ENCODE measurements at regions not wholly inside any gene's neighbourhood (a gene's known extent, or its start where the extent isn't known, plus 50 kb on each side); places are given as distances from the start of the nearest gene placed in this dataset.
"Not testable (repeated sequence)": the region's sequence is repeated elsewhere in the genome, so short reads cannot be mapped to it uniquely, and the experiment has no call there.

DNA sequence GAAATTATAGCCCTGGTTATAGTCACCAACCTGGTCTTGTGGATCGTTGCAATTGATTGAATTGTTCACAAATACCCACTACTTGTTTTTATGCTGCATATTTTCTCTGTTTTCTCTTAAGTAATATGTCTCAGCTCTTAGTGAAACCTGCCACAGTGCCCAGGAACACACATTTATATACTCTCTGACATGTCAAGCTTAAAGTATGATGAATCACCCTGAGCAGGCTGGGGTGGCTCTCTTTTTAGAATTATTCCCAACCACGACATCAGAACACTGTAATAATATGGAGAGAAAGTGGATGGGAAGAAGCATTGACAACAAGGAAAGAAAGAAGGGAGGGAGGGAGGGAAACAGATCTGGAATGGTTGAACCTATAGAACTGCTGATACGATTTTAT, 72.8 kb upstream of the ZNF608 start:
- Histone ChIP-seq H3K4me3 (ENCODE audit: low read length in 2 of 2) (no peak overlapping the region), H3K4me1 (ENCODE audit: control insufficient read depth, insufficient read depth, low read length) (no peaks in the 10 kb centered on the region), H3K36me3 (ENCODE audit: control insufficient read depth in 2 of 2, insufficient read depth in 2 of 2, low read length in 2 of 2) (no peaks in the 10 kb centered on the region), H3K9me3 (ENCODE audit: control insufficient read depth in 2 of 2, low read length in 2 of 2) (no peaks in the 10 kb centered on the region), H3K9ac (ENCODE audit: low read length in 2 of 2) (no peak overlapping the region), H3K27me3 (ENCODE audit: control insufficient read depth in 1 of 2, insufficient read depth in 2 of 2, low read length in 2 of 2) (no peaks in the 10 kb centered on the region), H3K27ac (ENCODE audit: low read length) (no peak overlapping the region)

DNA sequence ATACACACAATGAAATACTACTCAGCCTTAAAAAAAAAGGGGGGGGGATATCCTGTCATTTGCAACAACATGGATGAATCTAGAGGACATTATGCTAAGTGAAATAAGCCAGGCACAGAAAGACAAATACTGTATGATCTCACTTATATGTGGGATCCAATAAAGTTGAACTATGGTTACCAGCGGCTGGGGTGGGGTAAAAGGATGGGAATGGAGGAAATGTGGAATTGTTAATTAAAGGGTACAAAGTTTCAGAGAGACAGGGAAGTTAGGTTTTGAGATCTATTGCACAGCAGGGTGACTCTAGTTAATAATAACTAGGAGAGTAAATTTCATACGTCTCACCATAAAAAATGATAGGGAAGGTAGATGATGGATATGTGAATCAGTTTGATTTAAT, 76.2 kb upstream of the ZNF608 start:
- Histone ChIP-seq H3K36me3 (ENCODE audit: control insufficient read depth in 2 of 2, insufficient read depth in 2 of 2, low read length in 2 of 2) (no peaks in the 10 kb centered on the region), H3K9me3 (ENCODE audit: control insufficient read depth in 2 of 2, low read length in 2 of 2) (no peaks in the 10 kb centered on the region), H3K27ac (ENCODE audit: low read length) (no peak overlapping the region), H3K27me3 (ENCODE audit: control insufficient read depth in 1 of 2, insufficient read depth in 2 of 2, low read length in 2 of 2) (no peaks in the 10 kb centered on the region), H3K4me1 (ENCODE audit: control insufficient read depth, insufficient read depth, low read length) (no peaks in the 10 kb centered on the region), H3K4me3 (ENCODE audit: low read length in 2 of 2) (no peak overlapping the region), H3K9ac (ENCODE audit: low read length in 2 of 2) (no peak overlapping the region)

DNA sequence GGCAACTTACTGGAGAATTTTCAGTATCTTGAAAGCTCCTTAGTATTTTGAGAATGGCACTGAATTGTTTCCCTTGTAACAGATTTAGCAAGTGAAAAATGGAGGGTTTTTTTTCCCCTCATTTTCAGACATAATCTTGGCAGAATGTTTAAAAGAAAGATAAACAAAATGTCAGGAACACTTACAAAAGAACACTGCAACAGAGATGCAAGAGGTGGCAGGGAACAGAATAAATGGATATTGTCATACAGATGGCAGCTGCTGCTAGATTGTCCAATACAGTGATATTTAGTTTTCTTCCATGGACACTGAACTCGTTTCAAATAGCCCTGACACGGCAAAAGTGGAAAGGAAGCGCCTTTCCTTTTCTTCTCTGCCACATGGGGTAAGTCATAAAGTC, 76.9 kb upstream of the ZNF608 start:
- H3K27me3 ChIP-seq (ENCODE audit: control insufficient read depth in 1 of 2, insufficient read depth in 2 of 2, low read length in 2 of 2), result no peaks in the 10 kb centered on the region
- H3K36me3 ChIP-seq (ENCODE audit: control insufficient read depth in 2 of 2, insufficient read depth in 2 of 2, low read length in 2 of 2), result no peaks in the 10 kb centered on the region
- no peaks in the 10 kb centered on the region for H3K4me1 ChIP-seq (ENCODE audit: control insufficient read depth, insufficient read depth, low read length)
- no peak overlapping the region for H3K27ac ChIP-seq (ENCODE audit: low read length)
- no peak overlapping the region for H3K4me3 ChIP-seq (ENCODE audit: low read length in 2 of 2)
- no peak overlapping the region for H3K9ac ChIP-seq (ENCODE audit: low read length in 2 of 2)
- H3K9me3 ChIP-seq (ENCODE audit: control insufficient read depth in 2 of 2, low read length in 2 of 2), result no peaks in the 10 kb centered on the region

DNA sequence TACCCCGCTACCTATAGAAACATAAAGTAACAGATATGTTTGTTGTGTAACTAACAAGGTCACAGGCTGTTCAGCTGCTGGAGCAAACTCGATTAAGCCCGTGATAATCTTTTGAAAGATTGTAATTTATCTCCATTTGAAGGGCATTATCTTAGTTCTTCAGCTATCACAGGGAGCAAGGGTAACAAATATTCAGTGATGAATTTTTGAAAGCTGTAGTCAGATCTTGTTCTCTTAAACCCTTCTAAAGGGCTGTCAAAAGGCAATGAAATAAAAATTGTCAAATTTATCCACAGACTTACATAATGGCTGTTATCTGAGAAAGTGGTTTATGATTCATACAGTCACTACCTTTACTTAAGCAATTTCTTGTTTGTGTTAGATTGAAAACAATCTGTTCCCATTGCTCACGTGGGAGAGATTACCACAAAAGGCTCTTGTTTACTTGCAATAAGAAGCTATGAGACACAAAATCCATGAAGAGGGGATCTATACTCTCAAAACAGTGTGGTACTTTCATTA, 78.3 kb upstream of the ZNF608 start:
- H3K27me3 ChIP-seq (ENCODE audit: control insufficient read depth in 1 of 2, insufficient read depth in 2 of 2, low read length in 2 of 2), result no peaks in the 10 kb centered on the region
- no peak overlapping the region for H3K4me3 ChIP-seq (ENCODE audit: low read length in 2 of 2)
- H3K4me1 ChIP-seq (ENCODE audit: control insufficient read depth, insufficient read depth, low read length), result no peaks in the 10 kb centered on the region
- H3K9ac ChIP-seq (ENCODE audit: low read length in 2 of 2), result no peak overlapping the region
- H3K36me3 ChIP-seq (ENCODE audit: control insufficient read depth in 2 of 2, insufficient read depth in 2 of 2, low read length in 2 of 2), result no peaks in the 10 kb centered on the region
- H3K9me3 ChIP-seq (ENCODE audit: control insufficient read depth in 2 of 2, low read length in 2 of 2), result no peaks in the 10 kb centered on the region
- H3K27ac ChIP-seq (ENCODE audit: low read length), result no peak overlapping the region

DNA sequence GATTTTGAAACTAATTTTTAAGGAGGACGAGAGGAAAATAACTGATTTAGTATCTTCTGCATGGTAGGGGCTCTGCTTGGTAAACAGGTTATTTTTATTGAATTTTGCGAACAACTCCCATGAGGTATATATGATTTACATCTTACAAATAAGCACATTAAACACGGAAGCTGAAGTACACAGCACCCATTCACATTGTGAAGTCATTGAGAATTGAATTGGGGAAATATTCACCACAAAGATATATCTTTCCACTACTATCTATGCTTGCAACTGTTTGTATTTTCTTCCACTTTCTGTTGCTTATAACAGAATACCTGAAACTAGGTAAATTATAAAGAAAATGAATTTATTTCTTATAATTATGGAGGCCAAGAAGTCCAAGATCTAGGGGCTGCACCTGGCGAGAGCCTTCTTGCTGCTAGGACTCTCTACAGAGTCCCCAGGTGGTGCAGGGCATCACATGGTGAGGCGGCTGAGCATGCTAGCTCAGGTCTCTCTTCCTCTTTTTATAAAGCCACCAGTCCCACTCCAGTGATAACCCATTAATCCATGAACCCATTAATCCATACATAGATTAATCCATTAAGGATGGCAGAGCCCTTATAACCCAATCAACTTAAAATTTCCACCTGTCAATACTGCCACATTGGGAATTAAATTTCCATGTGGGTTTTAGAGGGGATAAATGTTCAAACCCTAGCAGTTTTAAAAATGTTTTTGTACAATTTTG, 79.0 kb upstream of the ZNF608 start:
- H3K36me3 ChIP-seq (ENCODE audit: control insufficient read depth in 2 of 2, insufficient read depth in 2 of 2, low read length in 2 of 2), result no peaks in the 10 kb centered on the region
- H3K9ac ChIP-seq (ENCODE audit: low read length in 2 of 2), result no peak overlapping the region
- no peaks in the 10 kb centered on the region for H3K27me3 ChIP-seq (ENCODE audit: control insufficient read depth in 1 of 2, insufficient read depth in 2 of 2, low read length in 2 of 2)
- no peaks in the 10 kb centered on the region for H3K9me3 ChIP-seq (ENCODE audit: control insufficient read depth in 2 of 2, low read length in 2 of 2)
- no peak overlapping the region for H3K4me3 ChIP-seq (ENCODE audit: low read length in 2 of 2)
- H3K4me1 ChIP-seq (ENCODE audit: control insufficient read depth, insufficient read depth, low read length), result no peaks in the 10 kb centered on the region
- H3K27ac ChIP-seq (ENCODE audit: low read length), result no peak overlapping the region

DNA sequence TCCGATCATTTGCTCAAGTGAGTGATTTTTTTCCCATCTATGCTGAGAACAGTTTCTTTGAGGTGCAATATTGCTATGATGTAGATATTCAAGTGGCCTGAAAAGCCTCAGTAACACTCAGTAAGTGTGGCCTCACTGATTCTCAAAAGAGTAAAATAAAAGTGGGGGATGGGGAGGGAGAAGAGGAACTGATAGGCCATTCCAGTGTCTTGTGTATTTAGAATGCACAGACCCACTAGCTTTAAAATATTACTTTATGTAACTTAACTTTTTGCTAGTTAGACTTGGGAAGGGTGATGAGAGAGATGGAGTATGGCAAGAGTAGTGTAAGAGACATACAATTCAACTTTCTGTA, 79.5 kb upstream of the ZNF608 start:
- H3K4me1 ChIP-seq (ENCODE audit: control insufficient read depth, insufficient read depth, low read length), result no peaks in the 10 kb centered on the region
- no peak overlapping the region for H3K27ac ChIP-seq (ENCODE audit: low read length)
- H3K9ac ChIP-seq (ENCODE audit: low read length in 2 of 2), result no peak overlapping the region
- no peaks in the 10 kb centered on the region for H3K27me3 ChIP-seq (ENCODE audit: control insufficient read depth in 1 of 2, insufficient read depth in 2 of 2, low read length in 2 of 2)
- no peaks in the 10 kb centered on the region for H3K9me3 ChIP-seq (ENCODE audit: control insufficient read depth in 2 of 2, low read length in 2 of 2)
- H3K36me3 ChIP-seq (ENCODE audit: control insufficient read depth in 2 of 2, insufficient read depth in 2 of 2, low read length in 2 of 2), result no peaks in the 10 kb centered on the region
- H3K4me3 ChIP-seq (ENCODE audit: low read length in 2 of 2), result no peak overlapping the region

DNA sequence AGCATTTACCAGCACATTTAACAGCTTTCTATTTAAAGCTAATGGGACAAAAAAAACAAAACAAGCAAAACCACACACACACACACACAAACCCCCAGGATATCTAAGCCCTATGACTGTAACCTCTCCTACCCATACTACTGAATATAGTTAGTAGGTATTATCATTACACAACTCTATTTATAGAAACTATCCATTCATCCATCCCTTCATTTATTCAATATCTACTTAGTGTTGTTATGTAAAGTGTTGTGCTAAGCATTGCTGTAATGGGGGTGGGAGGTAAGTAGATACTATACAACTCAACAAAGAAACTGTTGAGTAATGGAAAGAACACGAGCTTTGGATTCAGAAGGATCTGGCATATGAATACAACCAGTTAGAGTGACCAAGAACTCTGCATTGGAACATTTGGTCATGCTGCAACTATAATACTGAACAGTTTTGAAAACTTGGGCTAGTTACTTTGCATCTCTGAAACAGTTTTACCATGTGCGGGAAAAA, 82.3 kb upstream of the ZNF608 start:
- no peaks in the 10 kb centered on the region for H3K27me3 ChIP-seq (ENCODE audit: control insufficient read depth in 1 of 2, insufficient read depth in 2 of 2, low read length in 2 of 2)
- no peaks in the 10 kb centered on the region for H3K4me1 ChIP-seq (ENCODE audit: control insufficient read depth, insufficient read depth, low read length)
- H3K27ac ChIP-seq (ENCODE audit: low read length), result no peak overlapping the region
- H3K9ac ChIP-seq (ENCODE audit: low read length in 2 of 2), result no peak overlapping the region
- H3K9me3 ChIP-seq (ENCODE audit: control insufficient read depth in 2 of 2, low read length in 2 of 2), result peaks cover 0 to 4% of the 10 kb centered on the region in 2 donors
- no peak overlapping the region for H3K4me3 ChIP-seq (ENCODE audit: low read length in 2 of 2)
- no peaks in the 10 kb centered on the region for H3K36me3 ChIP-seq (ENCODE audit: control insufficient read depth in 2 of 2, insufficient read depth in 2 of 2, low read length in 2 of 2)

DNA sequence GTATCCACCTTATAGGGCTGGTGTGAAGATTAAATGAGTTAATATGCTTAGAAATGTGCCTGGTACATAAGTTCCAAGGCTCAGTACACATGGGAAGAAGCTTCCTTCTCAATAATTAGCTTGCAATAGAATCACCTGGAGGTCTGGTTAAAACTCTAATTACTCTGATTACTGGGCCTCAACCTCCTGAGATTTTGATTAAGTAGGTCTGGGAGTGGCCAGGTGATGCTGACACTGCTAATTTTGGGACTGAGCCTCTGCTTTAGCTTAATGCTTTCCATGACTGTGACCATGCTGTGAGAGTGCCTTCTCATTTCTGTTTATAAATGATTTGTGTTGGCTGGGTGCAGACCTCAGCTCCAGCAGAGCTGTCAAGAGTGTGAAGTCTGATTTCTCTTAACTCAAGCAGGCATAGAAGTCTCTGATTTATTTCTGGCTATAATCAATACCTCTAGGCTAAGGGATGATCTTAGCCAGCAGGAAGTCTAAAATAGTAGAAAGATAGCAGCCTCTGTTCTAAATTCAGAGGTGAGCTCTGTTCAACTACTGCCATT, 85.3 kb upstream of the ZNF608 start:
- no peaks in the 10 kb centered on the region for H3K4me1 ChIP-seq (ENCODE audit: control insufficient read depth, insufficient read depth, low read length)
- H3K27ac ChIP-seq (ENCODE audit: low read length), result no peak overlapping the region
- H3K27me3 ChIP-seq (ENCODE audit: control insufficient read depth in 1 of 2, insufficient read depth in 2 of 2, low read length in 2 of 2), result no peaks in the 10 kb centered on the region

DNA sequence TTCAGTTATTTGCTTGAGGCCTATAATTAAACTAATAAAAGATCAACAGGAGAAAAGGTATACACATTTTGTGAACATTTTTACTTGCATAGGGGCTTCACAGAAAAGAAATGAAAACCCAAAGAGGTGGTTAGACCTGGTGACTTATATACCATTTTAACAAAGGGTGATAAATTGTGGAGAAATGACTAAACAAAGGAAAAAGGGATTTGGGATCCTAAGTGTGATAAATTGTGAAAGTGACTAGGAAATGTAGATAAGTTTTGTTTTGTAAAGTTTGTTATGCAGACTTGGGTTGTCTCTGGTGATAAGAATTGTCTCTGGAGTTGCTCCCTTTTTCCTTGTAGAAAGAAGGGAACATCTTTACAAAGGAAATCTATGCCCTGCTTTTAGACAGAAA, 86.1 kb upstream of the ZNF608 start:
- no peaks in the 10 kb centered on the region for H3K36me3 ChIP-seq (ENCODE audit: control insufficient read depth in 2 of 2, insufficient read depth in 2 of 2, low read length in 2 of 2)

More for the DNA sequence above, 85.3 kb upstream of the ZNF608 start:
- Histone ChIP-seq H3K9ac (ENCODE audit: low read length in 2 of 2) (no peak overlapping the region), H3K4me3 (ENCODE audit: low read length in 2 of 2) (no peak overlapping the region), H3K9me3 (ENCODE audit: control insufficient read depth in 2 of 2, low read length in 2 of 2) (peaks cover 0 to 4% of the 10 kb centered on the region in 2 donors), H3K36me3 (ENCODE audit: control insufficient read depth in 2 of 2, insufficient read depth in 2 of 2, low read length in 2 of 2) (no peaks in the 10 kb centered on the region)

DNA sequence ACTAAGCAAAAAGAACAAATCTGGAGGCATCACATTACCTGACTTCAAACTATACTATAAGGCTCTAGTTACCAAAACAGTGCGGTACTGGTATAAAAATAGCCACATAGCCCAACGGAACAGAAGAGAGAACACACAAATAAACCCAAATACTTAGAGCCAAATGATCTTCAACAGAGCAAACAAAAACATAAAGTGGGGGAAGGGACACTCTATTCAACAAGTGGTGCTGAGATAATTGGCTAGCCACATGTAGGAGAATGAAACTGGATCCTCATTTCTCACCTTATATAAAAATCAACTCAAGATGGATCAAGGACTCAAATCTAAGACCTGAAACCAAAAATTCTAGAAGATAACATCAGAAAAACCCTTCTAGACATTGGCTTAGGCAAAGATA, 89.9 kb upstream of the ZNF608 start:
- H3K9ac ChIP-seq (ENCODE audit: low read length in 2 of 2); H3K4me3 ChIP-seq (ENCODE audit: low read length in 2 of 2); H3K36me3 ChIP-seq (ENCODE audit: control insufficient read depth in 2 of 2, insufficient read depth in 2 of 2, low read length in 2 of 2); H3K4me1 ChIP-seq (ENCODE audit: control insufficient read depth, insufficient read depth, low read length); H3K27ac ChIP-seq (ENCODE audit: low read length); H3K27me3 ChIP-seq (ENCODE audit: control insufficient read depth in 1 of 2, insufficient read depth in 2 of 2, low read length in 2 of 2); H3K9me3 ChIP-seq (ENCODE audit: control insufficient read depth in 2 of 2, low read length in 2 of 2): not testable (repeated sequence)

More for the DNA sequence above, 86.1 kb upstream of the ZNF608 start:
- Histone ChIP-seq H3K4me1 (ENCODE audit: control insufficient read depth, insufficient read depth, low read length) (no peaks in the 10 kb centered on the region), H3K4me3 (ENCODE audit: low read length in 2 of 2) (no peak overlapping the region), H3K27me3 (ENCODE audit: control insufficient read depth in 1 of 2, insufficient read depth in 2 of 2, low read length in 2 of 2) (no peaks in the 10 kb centered on the region), H3K27ac (ENCODE audit: low read length) (no peak overlapping the region), H3K9me3 (ENCODE audit: control insufficient read depth in 2 of 2, low read length in 2 of 2) (peaks cover 0 to 4% of the 10 kb centered on the region in 2 donors), H3K9ac (ENCODE audit: low read length in 2 of 2) (no peak overlapping the region)

DNA sequence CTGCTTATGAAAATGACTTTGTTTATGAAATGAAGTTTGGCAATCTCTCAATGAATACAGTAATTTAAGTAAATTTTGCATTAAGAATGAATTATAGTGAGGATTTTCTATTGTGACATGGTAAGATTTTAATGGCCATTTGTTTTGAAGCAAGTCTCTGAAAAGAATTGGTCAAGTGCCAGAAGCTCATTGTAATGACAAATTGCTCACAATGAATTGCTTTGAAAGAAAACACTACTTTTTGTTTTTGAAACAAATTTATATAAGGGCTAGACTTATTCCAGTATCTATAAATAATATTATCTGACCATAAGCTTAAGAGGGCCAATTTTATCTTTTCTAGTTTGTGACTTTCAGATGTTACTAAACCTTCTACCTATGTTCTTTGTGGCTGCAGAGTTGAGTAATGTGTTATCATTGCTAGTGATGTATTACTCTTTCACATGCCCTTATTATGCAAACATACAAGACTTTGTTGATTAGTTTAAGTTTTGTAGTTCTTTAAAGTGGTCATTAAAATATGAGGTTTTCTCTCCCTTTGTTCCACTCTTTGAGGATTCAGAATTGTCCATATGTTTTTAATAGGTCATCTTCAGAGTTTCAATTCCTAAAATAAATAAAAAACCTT, 93.0 kb upstream of the ZNF608 start:
- no peaks in the 10 kb centered on the region for H3K4me1 ChIP-seq (ENCODE audit: control insufficient read depth, insufficient read depth, low read length)
- H3K4me3 ChIP-seq (ENCODE audit: low read length in 2 of 2), result no peak overlapping the region
- no peaks in the 10 kb centered on the region for H3K36me3 ChIP-seq (ENCODE audit: control insufficient read depth in 2 of 2, insufficient read depth in 2 of 2, low read length in 2 of 2)
- H3K27ac ChIP-seq (ENCODE audit: low read length), result no peak overlapping the region
- no peak overlapping the region for H3K9ac ChIP-seq (ENCODE audit: low read length in 2 of 2)
- H3K27me3 ChIP-seq (ENCODE audit: control insufficient read depth in 1 of 2, insufficient read depth in 2 of 2, low read length in 2 of 2), result no peaks in the 10 kb centered on the region
- no peaks in the 10 kb centered on the region for H3K9me3 ChIP-seq (ENCODE audit: control insufficient read depth in 2 of 2, low read length in 2 of 2)

All from stomach smooth muscle (tissue), 2 donors.